Brain microvascular endothelial cell (primary cell): ENCODE measurements at regions not wholly inside any gene's neighbourhood (a gene's known extent, or its start where the extent isn't known, plus 50 kb on each side); places are given as distances from the start of the nearest gene placed in this dataset.

Experiments
- DNase-seq: peaks from one replicate; pipeline ENCODE4 v3.0.0-alpha.2; 2020
- H3K27ac ChIP-seq: fragments of 250-450 bp; sonication (Bioruptor Pico); 2 replicates; pipeline ENCODE4 v1.5.1; 2020; ENCODE audit warnings: mild to moderate bottlenecking, moderate library complexity
- H3K27me3 ChIP-seq: fragments of 250-450 bp; sonication (Bioruptor Pico); replicated peaks from 2 replicates; pipeline ENCODE4 v1.5.1; 2020; ENCODE audit warnings: mild to moderate bottlenecking
- H3K36me3 ChIP-seq: fragments of 250-450 bp; sonication (Bioruptor Pico); replicated peaks from 2 replicates; pipeline ENCODE4 v1.5.1; 2020; ENCODE audit warnings: mild to moderate bottlenecking
- H3K4me3 ChIP-seq: 2 replicates; pipeline ENCODE4 v1.5.1; 2011; ENCODE audit warnings: low read depth, mild to moderate bottlenecking, control low read depth, low read length, moderate library complexity
- in situ Hi-C: cut with HindIII; loops from 2 replicates; pipeline ENCODE4 v1.10.0; 2017; ENCODE audit warnings: low sequenced_read_pairs, low pct_ligation_motif_present
- TF ChIP-seq, protein P1 (sequence below): IDR thresholded peaks from 2 replicates; pipeline ENCODE4 v1.5.1; 2011; ENCODE audit warnings: low read depth, mild to moderate bottlenecking, moderate library complexity, low read length, control low read depth, inconsistent platforms; ENCODE audit errors: missing control alignments

DNA sequence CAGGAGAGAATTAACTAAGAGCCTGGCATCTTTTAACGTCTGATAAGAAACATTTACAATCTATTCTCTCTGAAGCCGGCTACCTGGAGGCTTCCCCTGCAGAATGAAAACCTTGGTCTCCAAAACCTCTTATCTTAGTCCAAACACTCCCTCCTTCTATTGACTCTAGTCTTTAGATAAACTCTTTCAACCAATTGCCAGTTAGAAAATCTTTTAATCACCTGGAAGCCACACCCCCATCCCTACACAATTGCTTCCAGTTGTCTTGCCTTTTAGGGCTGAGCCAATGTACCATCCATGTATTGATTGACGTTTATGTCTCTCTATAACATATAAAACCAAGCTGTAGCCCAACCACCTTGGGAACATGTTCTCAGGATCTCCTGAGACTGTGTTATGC is 1343.1 kb upstream of the C9orf72 start:
- Histone ChIP-seq H3K27ac (no peak overlapping the region), H3K36me3 (no peaks in the 10 kb centered on the region), H3K27me3 (no peaks in the 10 kb centered on the region), H3K4me3 (no peak overlapping the region)
- in situ Hi-C loops, result no loop called here
- TF ChIP-seq, protein P1, sequence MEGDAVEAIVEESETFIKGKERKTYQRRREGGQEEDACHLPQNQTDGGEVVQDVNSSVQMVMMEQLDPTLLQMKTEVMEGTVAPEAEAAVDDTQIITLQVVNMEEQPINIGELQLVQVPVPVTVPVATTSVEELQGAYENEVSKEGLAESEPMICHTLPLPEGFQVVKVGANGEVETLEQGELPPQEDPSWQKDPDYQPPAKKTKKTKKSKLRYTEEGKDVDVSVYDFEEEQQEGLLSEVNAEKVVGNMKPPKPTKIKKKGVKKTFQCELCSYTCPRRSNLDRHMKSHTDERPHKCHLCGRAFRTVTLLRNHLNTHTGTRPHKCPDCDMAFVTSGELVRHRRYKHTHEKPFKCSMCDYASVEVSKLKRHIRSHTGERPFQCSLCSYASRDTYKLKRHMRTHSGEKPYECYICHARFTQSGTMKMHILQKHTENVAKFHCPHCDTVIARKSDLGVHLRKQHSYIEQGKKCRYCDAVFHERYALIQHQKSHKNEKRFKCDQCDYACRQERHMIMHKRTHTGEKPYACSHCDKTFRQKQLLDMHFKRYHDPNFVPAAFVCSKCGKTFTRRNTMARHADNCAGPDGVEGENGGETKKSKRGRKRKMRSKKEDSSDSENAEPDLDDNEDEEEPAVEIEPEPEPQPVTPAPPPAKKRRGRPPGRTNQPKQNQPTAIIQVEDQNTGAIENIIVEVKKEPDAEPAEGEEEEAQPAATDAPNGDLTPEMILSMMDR, result no peak
- no peak for DNase-seq

DNA sequence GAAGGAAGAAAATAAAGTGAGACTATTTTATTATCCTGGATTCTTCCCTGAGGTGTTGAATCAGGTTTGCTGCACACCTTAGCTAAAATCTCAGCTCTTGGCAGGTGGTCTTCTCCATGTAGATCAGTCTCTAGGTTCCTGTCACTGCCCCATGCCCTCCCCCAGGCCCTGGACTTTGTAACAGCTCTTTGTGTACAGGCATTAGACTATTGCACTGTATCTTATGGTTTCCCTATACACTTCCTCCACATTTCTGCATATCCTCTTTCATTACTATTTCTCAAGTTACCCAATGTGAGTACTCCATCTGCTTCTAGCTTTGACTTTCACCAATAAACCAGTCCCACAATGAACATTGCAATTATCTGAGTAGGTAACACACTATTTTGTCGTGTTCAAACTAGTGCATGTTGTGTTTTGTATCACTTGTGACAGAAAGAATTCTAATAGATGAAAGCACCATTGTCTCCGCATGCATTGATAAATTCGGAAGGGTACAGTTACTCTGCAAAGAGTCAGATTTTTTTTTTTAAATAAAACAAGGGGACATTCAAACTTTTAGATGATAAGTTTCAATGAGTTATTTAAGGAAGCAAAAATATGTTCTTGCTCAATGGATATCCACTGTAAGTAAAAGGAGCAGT is 1348.7 kb upstream of the C9orf72 start:
- no peaks in the 10 kb centered on the region for H3K36me3 ChIP-seq
- TF ChIP-seq, protein P1, result no peak
- no peak overlapping the region for H3K4me3 ChIP-seq
- no peak for DNase-seq
- in situ Hi-C loops, result no loop called here
- no peak overlapping the region for H3K27ac ChIP-seq
- no peaks in the 10 kb centered on the region for H3K27me3 ChIP-seq

DNA sequence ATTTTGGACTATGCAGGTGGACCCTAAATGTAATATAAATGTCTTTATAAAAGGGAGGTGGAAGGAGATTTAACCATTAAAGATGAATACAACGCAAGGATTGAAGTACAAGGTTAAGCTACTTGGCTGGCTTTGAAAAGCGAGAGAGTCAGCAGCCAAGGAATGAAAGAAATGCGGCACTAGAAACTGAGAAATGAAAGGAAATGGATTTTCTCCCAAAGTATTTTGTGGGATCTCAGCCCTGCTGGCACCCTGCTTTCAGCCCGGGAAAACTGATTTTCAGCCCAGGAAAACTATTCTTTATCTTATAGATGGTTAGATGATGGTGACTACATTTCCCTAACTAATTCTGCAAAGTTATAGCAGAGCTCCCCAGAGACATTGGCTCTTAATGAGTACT is 1349.6 kb upstream of the C9orf72 start:
- in situ Hi-C loops, result no loop called here
- TF ChIP-seq, protein P1, result no peak
- no peak for DNase-seq
- H3K27me3 ChIP-seq, result no peaks in the 10 kb centered on the region
- H3K4me3 ChIP-seq, result no peak overlapping the region
- H3K27ac ChIP-seq, result no peak overlapping the region
- H3K36me3 ChIP-seq, result no peaks in the 10 kb centered on the region

DNA sequence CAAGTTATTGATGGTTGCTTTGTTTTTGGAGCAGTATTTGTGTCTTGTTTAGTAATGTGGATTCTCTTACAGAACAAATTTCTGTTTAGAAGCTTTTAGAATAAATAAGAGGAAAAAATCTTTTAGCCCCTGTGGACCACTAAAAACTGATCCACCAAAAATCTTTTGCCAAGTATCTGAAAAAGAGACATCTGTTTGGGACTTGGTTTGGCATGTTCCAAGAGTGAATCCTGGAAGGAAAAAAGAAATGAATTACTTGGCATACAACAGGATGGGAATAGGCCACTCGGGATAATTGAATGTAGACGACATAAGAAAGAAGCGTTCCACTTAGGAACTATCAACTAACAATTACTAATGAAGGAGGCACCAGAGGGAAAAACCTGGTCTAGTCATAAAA is 1350.1 kb upstream of the C9orf72 start:
- Histone ChIP-seq H3K4me3 (no peak overlapping the region), H3K36me3 (no peaks in the 10 kb centered on the region), H3K27ac (no peak overlapping the region), H3K27me3 (no peaks in the 10 kb centered on the region)
- in situ Hi-C loops, result no loop called here
- no peak for DNase-seq
- TF ChIP-seq, protein P1, result no peak

DNA sequence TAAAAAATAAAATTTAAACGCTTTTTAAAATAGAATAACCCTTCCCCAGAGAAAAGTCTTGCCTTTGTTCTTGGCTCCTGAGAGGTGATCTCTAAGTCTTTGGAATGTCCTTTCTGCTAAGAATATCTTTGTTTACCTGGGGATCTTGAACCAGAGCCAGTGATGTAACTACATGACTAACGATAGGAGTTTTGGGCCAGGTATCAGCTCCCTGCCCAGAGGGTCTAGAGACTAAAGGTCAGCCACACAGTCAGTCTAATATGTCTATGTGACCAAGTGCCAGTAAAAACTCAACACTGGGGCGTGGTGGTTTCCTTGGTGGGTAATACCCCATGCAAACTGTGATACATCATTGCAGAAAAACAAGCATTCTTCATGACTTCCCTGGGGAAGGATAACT is 1351.9 kb upstream of the C9orf72 start:
- Histone ChIP-seq H3K36me3 (no peaks in the 10 kb centered on the region), H3K27ac (no peak overlapping the region), H3K27me3 (no peaks in the 10 kb centered on the region), H3K4me3 (no peak overlapping the region)
- DNase-seq, result no peak
- in situ Hi-C loops, result no loop called here
- TF ChIP-seq, protein P1, result no peak

DNA sequence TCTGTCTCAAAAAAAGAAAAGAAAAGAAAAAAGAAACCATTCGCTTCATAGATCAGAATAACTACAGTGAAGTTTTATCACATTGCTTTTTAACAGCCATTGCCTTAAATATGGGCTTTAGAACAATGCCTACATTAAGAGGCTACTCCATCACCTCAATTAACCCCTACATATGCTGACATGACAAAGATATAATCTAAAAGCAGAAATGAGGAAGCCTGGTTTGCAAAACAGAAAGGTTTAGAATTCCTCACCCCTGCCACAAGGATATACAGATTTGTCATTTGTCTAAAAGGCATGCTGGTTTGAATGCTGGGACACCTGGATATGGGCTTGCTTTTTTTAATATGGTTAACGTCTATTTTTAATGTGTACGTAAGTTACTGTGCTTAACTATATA is 1353.0 kb upstream of the C9orf72 start:
- in situ Hi-C loops, result no loop called here
- no peak overlapping the region for H3K27ac ChIP-seq
- H3K27me3 ChIP-seq, result no peaks in the 10 kb centered on the region
- no peak overlapping the region for H3K4me3 ChIP-seq
- TF ChIP-seq, protein P1, result no peak
- H3K36me3 ChIP-seq, result no peaks in the 10 kb centered on the region
- DNase-seq, result no peak
